BE2C (cell line): ENCODE measurements at regions not wholly inside any gene's neighbourhood (a gene's known extent, or its start where the extent isn't known, plus 50 kb on each side); places are given as distances from the start of the nearest gene placed in this dataset.
A peak's percentile ranks its signal among the peaks of the same experiment; 100 is the strongest.

Source experiments
- DNase-seq: peaks from one replicate; pipeline ENCODE4 v3.0.0-alpha.2; 2020
- H3K27me3 ChIP-seq: fragments of 250-450 bp; sonication (Bioruptor Pico); 2 replicates; pipeline ENCODE4 v1.5.1; 2020; ENCODE audit warnings: mild to moderate bottlenecking
- H3K36me3 ChIP-seq: fragments of 250-450 bp; sonication (Bioruptor Pico); 2 replicates; pipeline ENCODE4 v1.5.1; 2020; ENCODE audit warnings: mild to moderate bottlenecking
- H3K4me1 ChIP-seq: fragments of 250-450 bp; sonication (Bioruptor Pico); 2 replicates; pipeline ENCODE4 v1.5.1; 2020
- H3K4me3 ChIP-seq: 2 replicates; pipeline ENCODE4 v1.5.1; 2011; ENCODE audit warnings: low read depth, low read length
- H3K9me3 ChIP-seq: fragments of 250-450 bp; sonication (Bioruptor Pico); 2 replicates; pipeline ENCODE4 v1.5.1; 2020
- TF ChIP-seq, protein P1 (sequence below): IDR thresholded peaks from 2 replicates; pipeline ENCODE4 v1.5.1; 2012; ENCODE audit warnings: mild to moderate bottlenecking, low read depth, low read length

DNA sequence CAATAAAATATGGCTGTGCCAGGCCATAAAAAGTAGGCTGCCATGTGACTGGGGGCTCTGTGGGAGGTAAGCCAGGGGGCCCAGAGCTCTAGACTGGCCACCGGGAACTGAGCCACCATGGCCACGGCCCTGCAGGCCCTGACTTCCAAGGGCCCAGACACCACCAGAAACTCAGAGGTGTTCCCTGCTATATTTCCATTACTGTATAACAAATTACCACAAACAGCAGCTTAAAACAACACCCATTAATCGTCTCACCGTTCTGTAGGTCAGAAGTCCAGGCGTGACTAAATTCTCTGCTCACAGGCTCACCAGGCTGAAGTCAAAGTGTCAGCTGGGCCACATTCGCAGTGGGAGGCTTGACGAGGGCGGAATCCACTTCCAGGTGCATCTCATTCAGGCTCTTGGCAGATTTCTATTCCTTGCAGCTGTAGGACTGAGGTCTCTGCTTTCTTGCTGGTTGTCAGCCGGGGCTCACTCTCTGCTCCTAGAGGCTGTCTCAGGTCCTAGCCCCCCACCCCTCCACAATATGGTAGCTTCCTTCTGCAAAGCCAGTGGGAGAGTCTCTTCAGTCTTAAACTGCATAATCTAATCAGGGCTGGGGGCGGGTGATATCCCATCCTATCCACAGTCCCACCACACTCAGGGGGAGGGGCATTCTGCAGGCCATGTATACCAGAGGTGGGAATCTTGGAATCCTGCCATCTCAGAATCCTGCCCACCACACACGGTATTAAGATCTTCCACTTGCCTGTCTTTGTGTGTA, 125.4 kb downstream of the C5orf15 start:
- no peaks in the 10 kb centered on the region for H3K27me3 ChIP-seq
- TF ChIP-seq, protein P1, sequence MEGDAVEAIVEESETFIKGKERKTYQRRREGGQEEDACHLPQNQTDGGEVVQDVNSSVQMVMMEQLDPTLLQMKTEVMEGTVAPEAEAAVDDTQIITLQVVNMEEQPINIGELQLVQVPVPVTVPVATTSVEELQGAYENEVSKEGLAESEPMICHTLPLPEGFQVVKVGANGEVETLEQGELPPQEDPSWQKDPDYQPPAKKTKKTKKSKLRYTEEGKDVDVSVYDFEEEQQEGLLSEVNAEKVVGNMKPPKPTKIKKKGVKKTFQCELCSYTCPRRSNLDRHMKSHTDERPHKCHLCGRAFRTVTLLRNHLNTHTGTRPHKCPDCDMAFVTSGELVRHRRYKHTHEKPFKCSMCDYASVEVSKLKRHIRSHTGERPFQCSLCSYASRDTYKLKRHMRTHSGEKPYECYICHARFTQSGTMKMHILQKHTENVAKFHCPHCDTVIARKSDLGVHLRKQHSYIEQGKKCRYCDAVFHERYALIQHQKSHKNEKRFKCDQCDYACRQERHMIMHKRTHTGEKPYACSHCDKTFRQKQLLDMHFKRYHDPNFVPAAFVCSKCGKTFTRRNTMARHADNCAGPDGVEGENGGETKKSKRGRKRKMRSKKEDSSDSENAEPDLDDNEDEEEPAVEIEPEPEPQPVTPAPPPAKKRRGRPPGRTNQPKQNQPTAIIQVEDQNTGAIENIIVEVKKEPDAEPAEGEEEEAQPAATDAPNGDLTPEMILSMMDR, result no peak

DNA sequence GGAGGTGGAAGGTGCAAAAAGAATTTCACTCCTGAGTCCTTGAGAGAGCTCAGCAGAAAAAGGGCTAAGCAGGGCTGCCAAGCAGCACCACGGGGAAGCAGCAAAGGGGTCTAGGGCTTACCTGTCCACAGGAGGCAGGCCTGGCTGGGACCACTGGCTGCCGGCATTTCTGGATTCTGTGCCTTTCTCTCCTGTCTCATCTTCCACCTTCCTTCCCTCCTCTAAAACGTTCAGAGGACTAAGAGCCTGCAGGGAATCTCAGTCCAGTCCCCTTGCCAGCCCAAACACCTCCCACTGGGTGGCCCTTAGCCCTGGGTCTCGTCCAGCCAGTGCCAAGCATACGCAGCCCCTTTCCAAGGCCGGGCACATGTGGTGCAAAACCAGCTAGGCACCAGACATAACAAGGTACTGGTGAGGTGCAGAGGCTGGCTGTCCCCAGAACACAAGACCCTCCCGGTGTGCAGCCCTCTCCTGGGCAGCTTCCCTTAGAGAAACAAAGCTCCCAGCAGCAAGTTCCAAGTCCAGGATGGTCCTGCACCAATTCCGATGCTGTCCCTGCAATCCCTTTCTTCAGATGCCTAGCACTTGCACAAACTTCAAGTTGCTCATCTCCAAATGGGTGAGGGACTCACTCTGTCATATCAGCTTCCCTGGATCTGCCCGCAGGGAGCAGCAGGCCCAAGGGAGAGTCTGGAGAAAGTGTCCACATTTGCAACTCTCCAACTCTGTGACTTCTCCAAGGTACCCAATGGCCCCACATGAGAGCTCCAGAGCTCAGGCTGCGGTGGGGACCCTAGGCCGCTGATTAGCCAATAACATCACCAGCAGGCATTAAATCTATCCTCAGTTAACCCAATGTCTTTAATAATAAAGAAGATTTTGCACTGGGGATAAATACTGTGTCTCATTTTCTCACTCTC, 126.3 kb downstream of the C5orf15 start:
- TF ChIP-seq, protein P1, result no peak
- no peak for DNase-seq
- no peaks in the 10 kb centered on the region for H3K27me3 ChIP-seq

More for the DNA sequence above, 125.4 kb downstream of the C5orf15 start:
- Histone ChIP-seq H3K4me1 (peaks cover 11% of the 10 kb centered on the region), H3K9me3 (no peaks in the 10 kb centered on the region), H3K36me3 (no peaks in the 10 kb centered on the region), H3K4me3 (no peak overlapping the region)
- peak; percentile 71 for DNase-seq

DNA sequence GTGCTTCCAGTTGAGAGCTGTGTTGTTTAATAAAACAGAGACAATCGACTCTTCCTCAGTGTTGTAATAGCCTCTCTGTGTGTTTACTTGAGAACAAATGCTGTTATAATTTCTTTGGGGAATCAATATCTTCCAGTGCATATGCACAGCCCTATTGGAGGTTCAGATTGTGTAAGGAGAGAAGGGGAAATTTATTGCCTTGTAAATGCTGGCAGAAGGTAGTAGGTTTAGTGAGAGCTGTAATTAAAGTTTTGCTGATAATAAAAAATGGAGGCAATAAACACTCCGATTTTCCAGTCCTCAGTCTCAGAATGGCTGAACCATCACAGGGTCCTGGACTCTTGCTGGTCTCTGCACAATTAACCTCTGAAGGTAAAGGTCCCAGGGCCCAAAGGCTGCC, 128.3 kb downstream of the C5orf15 start:
- Histone ChIP-seq H3K36me3 (no peaks in the 10 kb centered on the region), H3K9me3 (no peaks in the 10 kb centered on the region), H3K27me3 (no peaks in the 10 kb centered on the region), H3K4me3 (no peak overlapping the region), H3K4me1 (peaks cover 11% of the 10 kb centered on the region)
- no peak for DNase-seq
- TF ChIP-seq, protein P1, result no peak

More for the DNA sequence above, 126.3 kb downstream of the C5orf15 start:
- no peak overlapping the region for H3K4me3 ChIP-seq
- H3K4me1 ChIP-seq, result peaks cover 11% of the 10 kb centered on the region
- no peaks in the 10 kb centered on the region for H3K9me3 ChIP-seq
- H3K36me3 ChIP-seq, result no peaks in the 10 kb centered on the region

DNA sequence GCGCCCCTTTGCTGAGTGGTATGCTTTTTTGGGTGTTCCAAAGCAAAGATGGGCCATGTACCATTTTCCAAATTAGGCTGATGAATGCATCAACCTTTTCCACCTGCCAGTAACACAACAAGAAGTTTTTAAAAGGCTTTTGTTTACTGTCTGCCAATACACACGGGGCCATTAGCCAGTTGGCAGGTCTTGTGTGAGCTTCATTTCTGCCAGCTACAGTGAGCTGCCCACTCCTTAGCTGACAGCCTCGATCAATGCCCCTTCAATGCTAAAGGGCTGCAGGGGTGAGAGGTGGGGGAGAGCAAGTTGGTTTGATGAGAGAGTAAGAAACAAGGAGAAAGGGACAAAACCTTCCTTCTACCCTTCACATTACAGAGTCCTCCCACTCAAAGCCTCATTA, 128.7 kb downstream of the C5orf15 start:
- Histone ChIP-seq H3K4me1 (peaks cover 11% of the 10 kb centered on the region), H3K4me3 (no peak overlapping the region), H3K36me3 (no peaks in the 10 kb centered on the region), H3K9me3 (no peaks in the 10 kb centered on the region), H3K27me3 (no peaks in the 10 kb centered on the region)
- DNase-seq, result no peak
- TF ChIP-seq, protein P1, result no peak

DNA sequence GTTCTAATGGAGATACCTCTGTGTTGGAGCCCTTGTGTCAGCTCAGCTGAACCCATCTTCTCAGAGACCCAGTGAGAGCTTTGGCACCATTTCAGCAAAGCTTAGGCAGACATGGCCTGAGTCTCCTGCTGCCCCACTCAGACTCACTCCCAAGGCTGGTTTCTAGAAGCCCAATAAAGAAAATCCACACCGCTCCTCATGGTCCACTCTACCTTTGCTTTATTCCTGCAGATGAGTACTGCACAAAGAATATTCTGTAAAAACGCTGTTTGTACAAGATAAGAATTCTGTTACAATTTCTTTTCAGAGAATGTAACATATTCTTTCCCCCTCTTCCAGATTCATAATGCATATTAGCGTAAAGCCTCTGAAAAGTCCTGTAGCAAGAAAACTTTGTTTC, 129.3 kb downstream of the C5orf15 start:
- Histone ChIP-seq H3K9me3 (no peaks in the 10 kb centered on the region), H3K4me1 (peaks cover 11% of the 10 kb centered on the region), H3K27me3 (no peaks in the 10 kb centered on the region), H3K4me3 (no peak overlapping the region), H3K36me3 (no peaks in the 10 kb centered on the region)
- TF ChIP-seq, protein P1, result no peak
- no peak for DNase-seq

DNA sequence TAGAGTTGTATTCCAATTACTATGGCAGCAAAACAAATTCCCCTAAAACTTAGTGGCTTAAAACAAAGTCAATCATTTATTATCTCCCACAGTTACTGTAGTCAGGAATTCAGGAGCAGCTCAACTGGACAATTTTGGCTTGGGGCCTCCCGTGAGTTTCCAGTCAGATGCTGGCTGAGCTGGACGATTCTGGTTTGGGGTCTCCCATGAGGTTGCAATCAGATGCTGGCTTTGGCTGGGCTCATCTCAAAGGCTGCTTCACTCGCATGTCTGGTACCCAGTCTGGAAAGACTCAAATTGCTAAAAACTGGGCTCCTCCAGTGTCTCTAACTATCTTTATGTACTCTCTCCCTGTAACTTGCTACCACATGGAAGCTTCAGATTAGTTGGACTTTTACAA, 130.1 kb downstream of the C5orf15 start:
- Histone ChIP-seq H3K4me3 (no peak overlapping the region), H3K36me3 (no peaks in the 10 kb centered on the region), H3K4me1 (peaks cover 3% of the 10 kb centered on the region), H3K27me3 (no peaks in the 10 kb centered on the region), H3K9me3 (no peaks in the 10 kb centered on the region)
- DNase-seq, result no peak
- TF ChIP-seq, protein P1, result no peak
